Activated T-cell treated with anti-CD3 and anti-CD28 coated beads for 24 hours (primary cell): ENCODE measurements at regions not wholly inside any gene's neighbourhood (a gene's known extent, or its start where the extent isn't known, plus 50 kb on each side); places are given as distances from the start of the nearest gene placed in this dataset.

Experiments
- DNase-seq: peaks from one replicate; pipeline ENCODE4 v3.0.0-alpha.2; 2020; ENCODE audit warnings: low read depth

DNA sequence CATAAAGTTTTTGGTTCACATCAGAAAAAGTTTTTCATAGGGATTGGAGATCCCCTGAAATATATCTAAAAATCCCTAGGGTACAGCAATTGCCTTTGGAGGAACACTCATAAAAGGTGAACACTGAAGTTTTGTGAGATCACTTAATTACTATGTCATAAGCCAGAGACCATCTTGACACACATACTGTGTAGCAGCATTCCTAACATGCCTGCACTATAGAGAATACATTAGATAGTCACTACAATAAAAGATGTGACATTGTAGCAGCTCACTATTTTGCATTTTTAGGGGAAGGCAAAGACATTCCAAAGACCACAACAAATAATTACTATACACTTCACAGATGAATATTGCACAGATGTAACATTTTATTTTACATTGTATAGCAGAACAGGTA, 779.9 kb downstream of the KCNT2 start:
- no peak for DNase-seq

DNA sequence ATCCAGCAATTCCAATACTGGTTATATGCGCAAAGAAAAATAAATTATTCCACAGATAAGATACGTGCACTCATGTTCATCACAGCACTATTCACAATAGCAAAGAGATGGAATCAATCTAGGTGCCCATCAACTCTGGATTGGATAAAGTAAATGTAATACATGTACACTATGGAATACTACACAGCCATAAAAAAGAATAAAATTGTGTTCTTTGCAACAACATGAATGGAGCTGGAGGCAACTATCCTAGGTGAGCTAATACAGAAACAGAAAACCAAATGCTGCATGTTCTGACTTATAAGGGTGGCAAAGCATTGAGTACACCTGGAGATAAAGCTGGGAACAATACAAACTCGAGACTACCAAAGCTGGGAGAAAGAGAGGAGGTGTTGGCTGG, 787.3 kb downstream of the KCNT2 start:
- no peak for DNase-seq

DNA sequence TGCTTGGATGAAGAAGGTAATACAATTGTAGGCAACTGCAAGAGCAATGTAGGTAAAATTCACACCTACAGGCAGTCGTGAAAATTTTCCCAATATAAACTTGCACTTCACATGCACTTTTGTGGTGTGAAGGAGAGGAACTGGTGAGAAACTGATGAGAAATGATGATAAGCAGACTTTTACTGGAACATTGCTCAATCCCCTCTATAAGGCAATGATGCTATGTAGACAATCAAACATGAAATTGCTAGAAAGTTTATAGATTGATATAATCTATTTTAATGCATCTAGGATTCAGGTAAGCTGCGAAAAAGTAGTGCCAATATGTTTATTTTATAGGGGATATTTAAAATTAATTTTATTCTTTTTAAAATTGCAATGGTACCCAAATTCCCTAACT, 802.2 kb downstream of the KCNT2 start:
- DNase-seq, result no peak

DNA sequence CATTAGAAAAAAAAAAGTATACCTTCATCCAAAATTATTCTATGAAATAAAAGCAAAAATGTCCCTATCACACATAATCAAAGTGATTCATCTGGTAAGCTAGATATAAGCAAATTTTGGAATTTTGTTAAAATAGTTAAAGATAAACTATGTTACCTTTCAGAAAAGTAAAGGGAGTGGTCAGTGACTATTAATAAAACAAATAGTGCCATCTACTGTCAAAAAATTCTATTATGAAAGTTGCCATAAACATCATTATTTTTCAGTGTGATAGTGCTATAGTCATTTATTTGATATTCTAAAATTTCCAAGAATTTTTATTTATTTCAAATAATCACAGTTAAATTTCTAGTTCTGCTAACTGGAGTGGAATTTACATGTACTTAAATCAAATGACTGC, 803.7 kb downstream of the KCNT2 start:
- no peak for DNase-seq

DNA sequence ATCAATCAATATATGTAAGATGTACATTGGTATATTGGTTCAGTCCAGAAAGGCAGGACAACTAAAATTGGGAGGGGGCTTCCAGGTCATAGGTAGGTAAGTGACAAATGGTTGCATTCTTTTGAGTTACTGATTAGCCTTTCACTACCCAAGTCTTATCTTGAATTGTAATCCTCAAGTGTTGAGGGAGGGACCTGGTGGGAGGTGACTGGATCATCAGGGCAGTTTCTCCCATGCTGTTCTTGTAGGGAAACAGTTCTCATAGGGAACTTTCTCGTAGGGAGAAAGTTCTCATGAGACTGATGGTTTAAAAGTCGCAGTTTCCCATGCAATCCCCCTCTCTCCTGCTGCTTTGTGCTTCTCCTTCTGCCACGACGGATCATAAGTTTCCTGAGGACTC, 809.2 kb downstream of the KCNT2 start:
- no peak for DNase-seq

DNA sequence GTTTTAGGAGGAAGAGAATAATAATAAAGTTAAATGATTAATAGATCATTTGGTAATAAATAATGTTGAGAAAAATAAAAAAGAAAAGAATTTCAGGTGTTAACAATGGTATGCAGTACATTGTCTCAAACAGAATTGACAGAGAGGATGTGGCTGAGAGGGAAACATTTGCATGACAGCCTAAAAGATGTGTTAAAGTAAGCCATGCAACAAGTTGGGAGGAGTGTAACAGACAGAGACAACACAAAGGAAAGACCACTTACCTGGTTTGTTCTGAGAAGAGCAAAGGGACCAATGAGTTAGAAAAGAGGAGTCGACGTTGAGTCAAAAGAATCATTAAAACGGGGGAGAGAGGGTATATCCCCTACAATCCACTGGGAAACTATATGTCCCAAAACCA, 814.0 kb downstream of the KCNT2 start:
- no peak for DNase-seq

DNA sequence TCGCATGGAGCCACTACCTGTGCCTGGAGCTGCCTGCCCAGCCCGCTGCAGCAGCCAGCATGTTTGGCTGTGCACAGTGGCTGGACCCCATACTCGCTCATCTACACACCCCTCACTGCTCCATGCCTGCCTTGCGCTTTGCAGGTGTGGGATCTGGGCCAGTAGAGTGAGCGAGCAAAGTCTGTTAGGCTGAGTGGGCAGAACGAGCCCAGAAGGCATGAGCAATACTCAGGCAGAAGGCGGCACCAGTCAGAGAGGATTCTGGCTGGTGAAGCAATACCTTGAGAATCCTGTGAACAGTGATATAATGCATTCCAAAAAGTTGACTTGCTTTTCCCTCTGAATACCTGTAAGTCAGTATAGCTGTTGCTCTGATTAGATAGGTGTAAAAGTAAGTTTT, 816.4 kb downstream of the KCNT2 start:
- DNase-seq, result no peak

DNA sequence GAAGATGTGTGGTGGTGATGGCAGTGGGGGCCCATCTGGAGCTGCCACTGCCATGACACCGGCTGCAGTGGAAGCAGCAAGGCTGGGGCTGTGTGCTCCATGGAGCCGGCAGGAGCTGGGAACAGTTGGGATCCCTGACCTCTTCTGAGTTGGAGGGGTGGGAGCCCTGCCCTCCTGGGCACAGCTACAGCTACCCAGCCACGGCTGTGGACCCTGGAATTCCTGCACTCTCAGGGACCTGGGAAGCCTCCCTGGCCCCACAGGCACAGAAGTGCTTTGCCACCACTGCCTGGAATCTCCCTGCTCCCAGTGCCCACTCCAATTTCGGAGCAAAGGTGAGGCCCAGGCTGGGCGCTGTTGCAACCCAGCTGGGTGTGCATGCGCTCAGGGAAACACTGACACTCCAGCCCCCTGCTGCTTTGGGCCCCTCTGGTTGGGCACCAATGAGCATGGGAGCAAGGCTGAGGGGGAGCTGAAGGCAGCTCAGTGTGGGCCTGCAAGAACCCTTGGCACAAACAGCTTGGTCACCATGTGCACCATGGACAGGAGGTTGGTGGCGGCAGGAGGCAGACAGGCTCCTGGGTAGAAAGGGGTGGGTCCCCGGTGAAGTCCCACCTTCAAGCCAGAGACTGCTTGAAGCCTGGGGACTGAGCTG, 817.6 kb downstream of the KCNT2 start:
- no peak for DNase-seq

DNA sequence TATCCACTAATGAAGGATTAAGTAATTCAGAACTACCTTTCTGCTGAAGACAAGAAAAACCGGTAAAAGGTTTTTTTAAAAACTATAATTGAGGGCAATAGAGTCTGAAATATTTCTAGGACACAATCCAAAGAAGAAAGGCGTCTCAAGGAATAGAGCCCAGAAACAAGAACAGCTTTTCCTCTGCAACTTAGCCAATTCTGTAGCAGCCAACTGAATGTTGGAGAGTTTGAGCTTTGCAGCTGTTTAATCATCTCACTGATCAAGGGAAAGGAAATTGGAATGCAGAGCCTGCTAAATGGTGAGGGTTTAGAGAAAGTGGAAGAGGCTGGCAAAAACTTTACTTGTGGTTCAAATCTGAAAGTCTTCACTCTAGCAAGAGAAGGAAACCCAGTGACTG, 818.9 kb downstream of the KCNT2 start:
- DNase-seq, result no peak

DNA sequence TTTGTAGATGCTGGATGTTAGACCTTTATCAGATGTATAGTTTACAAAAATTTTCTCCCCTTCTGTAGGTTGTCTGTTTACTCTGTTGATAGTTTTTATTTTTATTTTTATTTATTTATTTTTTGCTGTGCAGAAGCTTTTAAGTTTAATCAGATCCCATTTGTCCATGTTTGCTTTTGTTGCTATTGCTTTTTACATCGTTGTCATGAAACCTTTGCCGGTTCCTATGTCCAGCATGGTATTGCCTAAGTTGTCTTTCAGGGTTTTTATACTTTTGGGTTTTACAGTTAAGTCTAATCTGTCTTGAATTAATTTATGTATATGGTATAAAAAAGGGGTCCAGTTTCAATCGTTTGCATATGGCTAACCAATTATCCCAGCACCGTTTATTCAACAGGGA, 819.5 kb downstream of the KCNT2 start:
- no peak for DNase-seq

DNA sequence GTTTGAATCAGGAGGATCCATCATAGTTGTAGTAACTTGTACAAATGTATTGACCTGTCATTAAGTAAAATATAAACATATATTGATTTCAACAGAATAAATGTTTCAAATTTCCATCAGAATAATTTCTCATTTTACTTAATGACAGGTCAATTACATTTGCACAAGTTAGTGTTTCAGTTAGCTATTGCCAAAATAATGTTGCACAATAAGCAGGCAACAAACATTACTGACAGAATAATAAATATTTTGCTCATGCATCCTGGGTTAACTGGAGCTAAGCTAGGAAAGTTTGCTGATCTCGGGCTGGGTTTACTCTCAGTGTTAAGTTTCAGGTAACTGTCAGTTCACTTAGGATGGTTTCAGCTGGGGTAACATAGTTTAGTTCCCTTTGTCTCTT, 822.4 kb downstream of the KCNT2 start:
- DNase-seq, result no peak

DNA sequence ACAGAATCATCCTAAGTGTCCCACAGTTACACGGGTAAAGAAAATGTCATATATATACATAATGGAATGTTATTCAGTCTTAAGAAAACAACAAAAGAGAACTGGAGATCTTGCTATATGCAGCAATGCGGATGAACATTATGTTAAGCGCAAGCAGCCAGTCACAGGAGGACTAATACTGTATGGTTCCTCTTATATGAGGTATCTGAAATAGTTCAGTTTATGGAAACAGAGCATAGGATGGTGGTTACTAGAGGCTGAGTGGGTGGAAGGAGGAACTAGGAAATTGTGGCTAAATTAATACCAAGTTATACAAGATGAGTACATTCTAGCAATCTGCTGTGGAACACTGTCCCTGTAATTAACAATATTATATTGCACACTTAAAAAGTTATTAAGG, 834.3 kb downstream of the KCNT2 start:
- no peak for DNase-seq

DNA sequence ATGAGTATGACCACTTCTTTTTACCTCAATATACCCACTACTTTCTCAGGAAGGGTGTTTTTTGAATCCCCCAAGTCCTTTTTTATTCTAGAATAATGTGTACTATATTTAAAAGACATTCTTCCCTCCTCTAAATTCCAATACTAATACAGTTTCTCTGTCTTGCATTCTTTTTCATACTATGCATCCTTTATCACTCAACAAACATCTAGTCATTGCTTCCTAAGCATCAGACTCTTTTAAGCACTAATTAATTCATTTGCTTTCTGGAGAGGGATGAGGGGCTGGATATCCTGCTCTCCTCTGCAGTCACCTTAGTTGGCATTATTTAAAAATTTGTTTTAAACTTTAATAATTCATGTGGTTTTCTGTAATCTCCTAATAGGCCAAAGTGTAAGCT, 838.8 kb downstream of the KCNT2 start:
- DNase-seq, result no peak

DNA sequence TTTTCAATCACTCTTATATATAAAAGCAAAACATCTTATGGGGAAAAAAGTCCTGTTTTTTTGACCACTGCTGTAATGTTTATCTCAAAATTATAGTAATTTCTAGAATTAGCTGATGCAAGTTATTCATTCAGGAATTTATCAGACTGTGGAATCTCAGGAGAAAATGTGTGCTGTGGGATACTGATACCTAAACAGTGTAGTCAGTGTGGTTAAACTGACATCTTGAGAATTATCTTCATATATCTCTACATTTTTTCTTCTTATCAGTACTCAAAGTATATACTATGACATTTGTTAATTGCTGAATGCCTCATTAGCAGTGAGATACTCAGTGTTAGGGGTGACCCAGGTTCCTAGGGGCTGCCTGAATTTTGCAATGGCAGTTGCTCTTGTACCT, 839.3 kb downstream of the KCNT2 start:
- DNase-seq, result no peak

DNA sequence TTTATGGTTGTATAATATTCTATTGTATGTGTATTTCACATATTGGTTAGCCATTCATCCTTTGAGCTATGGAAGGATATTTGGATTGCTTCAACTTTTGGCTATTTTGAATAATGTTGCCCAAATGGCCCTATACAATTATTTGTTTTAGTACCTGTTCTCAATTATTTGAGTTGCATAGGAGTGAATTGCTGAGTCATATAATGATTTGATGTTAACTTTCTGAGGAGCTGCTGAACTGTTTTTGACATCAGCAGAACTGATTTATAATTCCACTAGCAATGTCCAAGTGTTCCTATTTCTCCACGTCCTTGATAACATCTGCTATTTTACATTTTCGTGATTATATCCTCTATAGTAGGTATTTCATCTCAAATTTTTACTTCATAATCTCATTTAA, 839.9 kb downstream of the KCNT2 start:
- DNase-seq, result no peak

DNA sequence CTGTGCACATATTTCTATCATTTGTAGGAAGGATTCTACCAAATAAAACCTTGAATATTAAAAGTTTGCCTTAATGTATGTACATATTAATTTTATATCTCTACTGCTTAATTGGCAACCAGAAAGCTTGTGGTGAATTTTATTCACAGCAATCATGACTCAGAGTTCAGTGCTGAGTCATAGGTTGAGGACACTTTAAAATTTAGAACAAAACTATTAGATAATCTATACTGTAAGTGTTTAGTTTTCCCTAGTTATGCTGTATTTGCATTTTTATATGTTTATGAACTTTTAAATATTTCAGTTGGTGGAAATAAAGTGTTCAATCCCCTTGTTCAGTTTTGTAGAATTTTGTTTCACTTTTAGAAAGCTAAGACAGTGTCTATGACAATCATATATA, 841.5 kb downstream of the KCNT2 start:
- no peak for DNase-seq

DNA sequence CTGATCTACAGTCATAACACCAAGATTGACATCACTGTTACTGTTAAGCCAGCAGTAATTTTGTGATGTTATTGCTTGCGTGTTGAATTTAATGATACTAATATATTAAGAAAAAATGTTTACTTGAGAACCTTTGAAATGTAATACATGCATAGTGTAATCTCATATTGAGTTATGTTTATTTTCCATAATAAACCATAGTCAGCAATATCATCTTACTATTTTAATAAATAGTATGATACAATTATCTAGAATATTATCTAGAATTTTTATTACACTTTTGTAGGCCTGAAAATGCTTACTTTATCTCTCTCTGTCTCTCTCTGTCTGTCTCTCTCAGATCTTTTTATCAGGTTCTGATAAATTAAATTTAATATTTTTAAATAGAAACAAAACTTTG, 843.1 kb downstream of the KCNT2 start:
- DNase-seq, result no peak

DNA sequence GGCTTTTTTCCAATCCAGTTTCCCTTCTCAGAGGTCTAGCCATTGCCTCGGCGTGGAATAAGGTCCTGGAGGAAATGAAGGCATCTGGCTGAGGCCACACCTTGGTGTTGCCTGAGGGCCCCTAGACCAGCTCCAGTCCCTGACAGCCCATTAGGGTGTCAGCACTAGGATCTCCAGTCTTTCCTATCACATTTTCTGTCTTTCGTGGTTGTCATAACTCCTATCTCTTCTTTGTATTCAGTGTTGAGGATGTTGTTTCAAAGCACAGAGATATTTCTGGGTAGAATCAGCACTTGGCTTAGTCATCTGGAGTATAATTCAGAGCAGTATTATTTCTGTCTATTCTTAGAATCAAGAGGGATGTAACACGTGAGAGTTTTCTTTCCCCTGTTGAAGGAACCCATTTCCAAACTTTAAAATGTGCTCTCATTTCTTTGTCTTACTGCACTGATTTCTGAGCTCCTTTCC, 844.3 kb downstream of the KCNT2 start:
- DNase-seq, result no peak

DNA sequence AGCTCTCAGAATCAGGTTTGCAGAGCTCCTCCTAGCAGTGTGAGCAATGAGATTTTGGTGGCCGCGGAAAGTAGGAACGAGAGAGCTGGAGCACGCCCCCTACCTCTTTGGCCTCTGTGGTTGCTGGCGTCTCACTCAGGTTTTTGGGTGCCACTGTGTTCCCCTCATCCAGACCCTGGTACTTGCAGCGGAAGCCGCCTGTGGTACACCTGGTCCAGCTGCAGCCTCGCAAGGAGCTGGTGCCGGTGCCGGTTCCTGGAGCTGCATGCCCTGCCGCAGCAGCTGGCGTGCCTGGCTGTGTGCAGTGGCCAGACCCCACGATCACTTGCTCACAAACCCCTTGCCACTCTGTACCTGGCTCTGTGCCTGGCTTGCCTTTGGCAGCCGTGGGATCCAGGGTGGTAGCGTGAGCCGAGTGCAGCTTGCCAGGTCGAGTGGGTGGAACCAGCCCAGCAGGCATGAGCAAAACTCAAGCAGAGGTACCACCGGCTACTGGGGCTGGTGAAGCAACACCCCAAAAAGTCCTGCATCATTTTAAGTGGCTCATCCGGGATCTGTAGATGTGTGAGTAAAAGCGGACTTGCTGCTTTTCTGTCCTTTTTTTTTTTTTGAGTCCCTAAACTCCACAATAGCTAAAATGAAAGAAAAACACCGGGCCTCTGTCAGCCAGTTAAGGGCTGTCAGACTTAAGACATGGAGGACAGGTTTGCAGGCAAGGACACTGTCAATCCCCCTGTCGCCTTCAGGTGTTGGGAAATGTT, 844.9 kb downstream of the KCNT2 start:
- no peak for DNase-seq

DNA sequence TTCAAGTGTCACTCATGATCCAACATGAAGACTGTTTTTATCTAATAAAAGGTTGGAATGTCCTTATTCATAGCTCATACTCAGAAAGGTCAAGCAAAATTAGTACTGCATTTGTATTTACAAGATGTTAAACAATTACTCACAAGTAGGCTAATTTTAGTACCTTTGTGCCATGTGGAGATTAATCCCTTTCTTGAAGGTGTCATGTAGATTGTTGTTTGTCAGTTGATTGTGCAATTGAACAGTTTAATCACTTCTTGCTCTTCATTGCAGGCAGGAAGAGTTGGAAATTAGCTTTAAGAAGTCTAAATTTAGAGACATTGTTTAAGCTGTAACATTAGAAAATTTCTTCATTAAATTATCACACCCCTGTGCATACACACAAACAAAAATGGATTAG, 847.1 kb downstream of the KCNT2 start:
- DNase-seq, result no peak

DNA sequence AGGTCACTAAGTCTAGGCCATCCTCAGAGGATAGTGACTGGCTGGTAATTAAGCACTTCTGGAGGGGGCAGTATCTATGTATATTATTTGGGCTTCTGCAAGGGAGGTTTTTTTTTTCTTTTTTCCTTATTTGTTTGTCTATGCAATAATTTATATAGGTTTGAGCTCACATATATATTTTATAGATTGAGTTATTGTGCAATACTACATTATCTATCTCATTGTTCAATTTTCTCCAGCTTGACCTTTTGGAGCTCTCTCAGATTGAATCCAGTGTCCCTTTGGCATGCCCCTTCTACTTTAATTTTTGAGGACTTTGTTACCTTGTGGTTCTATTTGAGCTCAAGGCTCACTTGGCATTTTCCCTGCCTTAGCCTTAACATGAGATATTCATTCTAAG, 852.1 kb downstream of the KCNT2 start:
- DNase-seq, result no peak

DNA sequence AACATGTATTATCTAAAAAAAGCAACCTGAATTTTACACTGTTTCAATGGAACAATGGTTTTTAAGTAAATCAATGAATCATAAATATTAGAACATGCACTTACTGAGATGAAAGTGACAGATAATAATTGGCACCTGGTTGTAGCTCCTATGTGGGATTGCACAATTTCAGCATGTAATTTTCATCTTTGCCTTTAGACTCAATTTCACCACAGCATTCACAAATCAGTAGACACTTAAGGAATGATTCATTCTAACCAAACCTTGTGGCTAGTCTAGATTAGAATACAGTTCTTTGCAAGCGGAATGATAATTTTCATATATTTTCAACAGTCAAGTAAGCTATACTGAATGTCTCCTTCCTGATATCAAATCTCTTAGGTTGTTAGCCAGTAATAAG, 853.4 kb downstream of the KCNT2 start:
- no peak for DNase-seq

DNA sequence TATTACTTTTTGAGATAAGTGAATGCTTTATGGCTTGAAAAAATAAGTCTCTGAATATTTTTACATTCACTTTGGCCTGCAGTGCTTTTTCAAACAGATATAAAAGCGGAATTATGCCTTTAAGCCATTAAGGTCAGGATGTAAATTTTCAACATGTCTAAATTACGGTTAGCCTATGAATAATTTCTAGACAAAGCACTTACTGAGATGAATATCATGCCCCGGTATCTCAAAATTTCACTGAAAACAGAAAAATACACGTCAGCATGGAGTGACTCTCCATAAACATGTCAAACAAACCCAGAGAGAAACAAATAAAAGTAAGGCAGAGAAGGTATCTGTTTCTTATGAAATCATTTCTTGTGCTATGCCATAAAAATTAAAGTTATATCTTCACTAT, 853.9 kb downstream of the KCNT2 start:
- no peak for DNase-seq

DNA sequence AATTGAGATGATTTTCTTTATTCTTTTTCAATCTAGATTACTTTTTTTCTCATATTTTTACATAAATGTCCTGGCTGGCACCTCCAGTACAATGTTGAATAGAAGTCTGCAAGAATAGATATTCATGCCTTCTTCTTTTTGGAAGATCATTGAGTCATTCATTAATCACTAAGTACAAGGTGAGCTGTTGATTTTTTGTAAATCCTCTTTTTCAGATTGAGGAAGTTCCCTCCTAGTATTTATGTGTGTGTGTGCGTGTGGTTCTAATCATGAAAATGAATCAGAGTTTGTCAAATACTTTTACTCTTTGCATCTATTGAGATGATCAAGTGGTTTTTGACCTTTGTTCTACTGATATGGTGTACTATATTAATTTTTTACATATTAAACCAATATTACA, 859.3 kb downstream of the KCNT2 start:
- no peak for DNase-seq
